Activated naive CD8-positive, alpha-beta T cell treated with anti-CD3 and anti-CD28 coated beads for 36 hours (primary cell): ENCODE measurements at regions not wholly inside any gene's neighbourhood (a gene's known extent, or its start where the extent isn't known, plus 50 kb on each side); places are given as distances from the start of the nearest gene placed in this dataset.

ENCODE experiments used
- DNase-seq: peaks from one replicate; pipeline ENCODE4 v3.0.0; 2021
- H3K27ac Mint-ChIP-seq: one replicate; pipeline ENCODE4 v1.8.0; 2022; ENCODE audit warnings: mild to moderate bottlenecking, moderate library complexity, mixed read lengths
- H3K27me3 Mint-ChIP-seq: one replicate; pipeline ENCODE4 v1.8.0; 2022; ENCODE audit warnings: mild to moderate bottlenecking, mixed read lengths
- H3K36me3 Mint-ChIP-seq: one replicate; pipeline ENCODE4 v1.8.0; 2021; ENCODE audit warnings: mild to moderate bottlenecking, mixed read lengths
- H3K4me1 Mint-ChIP-seq: one replicate; pipeline ENCODE4 v1.8.0; 2021; ENCODE audit warnings: mixed read lengths
- H3K4me3 Mint-ChIP-seq: one replicate; pipeline ENCODE4 v1.8.0; 2022; ENCODE audit warnings: mild to moderate bottlenecking, moderate library complexity, mixed read lengths
- H3K9me3 Mint-ChIP-seq: one replicate; pipeline ENCODE4 v1.8.0; 2022; ENCODE audit warnings: mixed read lengths

DNA sequence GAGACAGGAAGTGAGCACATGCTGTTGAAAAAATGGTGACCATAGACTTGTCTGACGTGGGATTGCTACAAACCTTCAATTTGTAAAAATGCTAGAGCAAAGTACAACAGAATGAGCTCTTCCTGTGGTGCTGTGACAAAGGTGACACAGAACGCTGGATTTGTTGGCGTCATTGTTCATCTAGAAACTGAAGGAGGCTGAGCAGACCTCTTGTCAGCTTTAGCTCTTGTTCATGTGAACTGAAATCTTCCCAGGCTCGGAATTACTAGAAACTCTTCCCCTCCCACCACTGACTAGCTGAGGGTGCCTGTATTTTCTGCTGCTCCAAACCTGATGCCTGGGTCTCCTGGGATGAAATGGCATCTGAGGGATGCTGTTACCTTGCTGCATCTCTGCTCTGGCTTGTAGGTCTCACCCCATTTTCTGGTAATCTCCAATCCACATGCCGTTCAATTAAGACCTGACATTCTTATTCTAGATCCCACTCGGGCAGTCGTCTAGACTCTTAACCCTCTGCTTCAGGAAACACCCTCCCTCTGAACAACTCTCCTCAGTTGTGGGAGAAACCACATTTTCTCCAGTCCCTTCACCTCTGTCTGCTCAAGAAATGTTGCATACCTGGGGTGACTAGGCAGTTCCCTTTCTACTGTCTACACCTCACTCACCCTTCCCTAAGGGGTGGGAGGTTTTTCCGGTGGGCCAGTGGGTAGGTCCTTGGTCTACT, 349.3 kb downstream of the CXCL12 start:
- Mint-ChIP-seq H3K27ac (no peak overlapping the region), H3K9me3 (no peaks in the 10 kb centered on the region), H3K27me3 (peaks cover 3% of the 10 kb centered on the region), H3K4me1 (no peaks in the 10 kb centered on the region), H3K4me3 (no peak overlapping the region), H3K36me3 (no peaks in the 10 kb centered on the region)
- no peak for DNase-seq

DNA sequence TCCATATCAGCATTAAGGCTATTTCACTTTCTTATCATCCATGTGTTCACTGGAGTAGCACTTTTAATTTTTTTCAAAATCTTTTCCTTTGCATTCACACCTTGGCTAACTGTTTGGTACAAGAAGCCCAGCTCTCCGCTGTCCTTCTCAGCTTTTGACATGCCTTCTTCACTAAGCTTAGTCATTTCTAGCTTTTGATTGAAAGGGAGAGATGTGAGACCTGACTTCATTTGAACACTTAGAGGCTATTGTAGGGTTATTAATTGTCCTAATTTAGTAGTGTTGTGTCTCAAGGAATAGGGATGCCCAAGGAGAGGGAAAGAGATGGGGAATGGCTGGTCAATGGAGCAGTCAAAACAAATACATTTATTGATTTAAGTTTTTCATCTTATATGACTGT, 350.0 kb downstream of the CXCL12 start:
- peaks cover 3% of the 10 kb centered on the region for H3K27me3 Mint-ChIP-seq
- no peaks in the 10 kb centered on the region for H3K36me3 Mint-ChIP-seq
- no peaks in the 10 kb centered on the region for H3K9me3 Mint-ChIP-seq
- no peak overlapping the region for H3K27ac Mint-ChIP-seq
- DNase-seq = no peak
- H3K4me3 Mint-ChIP-seq = no peak overlapping the region
- no peaks in the 10 kb centered on the region for H3K4me1 Mint-ChIP-seq

DNA sequence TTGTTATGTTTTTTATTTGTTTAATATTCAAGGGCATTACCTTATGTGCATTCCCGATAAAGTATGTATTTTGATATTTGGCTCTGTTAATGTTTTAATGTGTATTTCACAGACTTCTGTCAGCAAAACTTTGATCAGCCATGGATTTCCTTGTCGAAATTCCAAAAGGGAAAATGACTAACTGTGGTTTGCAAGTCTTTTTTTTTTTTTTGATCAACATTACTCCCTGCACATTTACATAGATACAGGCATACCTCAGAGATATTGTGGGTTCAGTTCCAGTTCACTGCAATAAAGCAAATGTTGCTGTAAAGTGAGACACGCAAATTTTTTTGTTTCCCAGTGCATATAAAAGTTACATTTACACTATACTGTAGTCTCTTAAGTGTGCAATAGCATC, 351.9 kb downstream of the CXCL12 start:
- Mint-ChIP-seq H3K27me3 (peaks cover 3% of the 10 kb centered on the region), H3K4me1 (no peaks in the 10 kb centered on the region), H3K27ac (no peak overlapping the region), H3K9me3 (no peaks in the 10 kb centered on the region), H3K36me3 (no peaks in the 10 kb centered on the region), H3K4me3 (no peak overlapping the region)
- no peak for DNase-seq

DNA sequence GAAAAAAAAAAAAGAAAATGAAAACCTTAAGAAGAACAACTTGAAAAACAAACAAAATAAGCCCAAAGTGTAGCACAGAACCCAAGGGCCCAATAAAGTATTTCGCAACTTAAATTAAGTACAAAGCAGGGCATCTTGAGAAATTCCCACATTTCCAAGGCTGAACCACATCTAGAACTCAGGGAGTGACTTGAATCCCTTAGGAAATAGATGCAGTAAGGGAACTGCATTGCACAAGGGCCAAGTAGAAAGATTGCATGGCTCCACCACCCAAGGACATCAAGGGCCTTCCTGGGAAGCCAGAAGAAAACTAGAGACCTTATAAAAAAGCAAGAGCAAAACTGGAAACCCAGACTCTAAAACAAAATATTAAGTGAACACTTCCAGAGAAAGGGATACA, 352.7 kb downstream of the CXCL12 start:
- H3K9me3 Mint-ChIP-seq = no peaks in the 10 kb centered on the region
- H3K36me3 Mint-ChIP-seq = no peaks in the 10 kb centered on the region
- H3K27ac Mint-ChIP-seq = no peak overlapping the region
- no peak overlapping the region for H3K4me3 Mint-ChIP-seq
- no peaks in the 10 kb centered on the region for H3K4me1 Mint-ChIP-seq
- no peak for DNase-seq
- peaks cover 3% of the 10 kb centered on the region for H3K27me3 Mint-ChIP-seq

DNA sequence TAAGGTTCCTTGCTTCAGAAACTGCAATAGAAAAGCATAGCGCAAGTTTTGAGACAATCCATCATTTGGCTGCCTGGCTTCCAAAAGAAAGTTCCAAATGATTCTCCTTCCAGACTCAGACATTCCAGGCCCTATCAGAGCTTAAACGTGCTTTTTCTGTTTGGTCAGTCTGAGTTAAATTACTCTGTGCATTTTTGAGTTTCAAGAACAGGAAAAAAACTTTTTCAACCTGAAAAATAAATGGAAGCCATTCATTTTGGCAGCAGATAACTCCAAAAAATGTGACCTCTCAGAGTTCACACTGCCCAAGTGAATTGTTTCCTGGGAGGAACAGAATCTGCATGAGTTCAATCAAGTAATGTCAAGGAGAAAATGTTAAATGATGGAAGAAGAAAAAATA, 354.2 kb downstream of the CXCL12 start:
- Mint-ChIP-seq H3K9me3 (no peaks in the 10 kb centered on the region), H3K4me1 (no peaks in the 10 kb centered on the region), H3K36me3 (no peaks in the 10 kb centered on the region), H3K27ac (no peak overlapping the region), H3K27me3 (peaks cover 7% of the 10 kb centered on the region), H3K4me3 (no peak overlapping the region)
- no peak for DNase-seq

DNA sequence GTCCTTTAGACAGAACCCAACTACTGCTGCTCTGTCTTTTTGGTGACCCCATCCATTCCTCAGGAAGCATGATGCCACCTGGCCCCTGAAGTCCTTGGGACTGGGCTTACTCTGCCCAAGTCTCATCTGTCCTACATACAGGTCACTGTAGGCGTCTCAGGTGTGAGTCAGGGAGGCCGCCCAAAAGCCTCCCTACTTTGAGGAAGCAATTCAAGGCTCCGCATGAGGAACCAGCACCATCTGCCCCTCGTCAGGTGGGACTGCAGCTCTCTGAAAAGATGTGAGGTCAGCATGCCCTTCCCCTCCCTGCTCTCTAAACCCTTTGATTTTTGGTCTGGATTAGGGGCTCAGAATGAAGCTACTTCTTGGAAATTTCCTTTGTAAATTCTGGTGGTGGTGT, 354.8 kb downstream of the CXCL12 start:
- no peak overlapping the region for H3K27ac Mint-ChIP-seq
- H3K27me3 Mint-ChIP-seq = peaks cover 7% of the 10 kb centered on the region
- no peaks in the 10 kb centered on the region for H3K9me3 Mint-ChIP-seq
- no peaks in the 10 kb centered on the region for H3K36me3 Mint-ChIP-seq
- H3K4me3 Mint-ChIP-seq = no peak overlapping the region
- peak; percentile 23 for DNase-seq
- no peaks in the 10 kb centered on the region for H3K4me1 Mint-ChIP-seq

DNA sequence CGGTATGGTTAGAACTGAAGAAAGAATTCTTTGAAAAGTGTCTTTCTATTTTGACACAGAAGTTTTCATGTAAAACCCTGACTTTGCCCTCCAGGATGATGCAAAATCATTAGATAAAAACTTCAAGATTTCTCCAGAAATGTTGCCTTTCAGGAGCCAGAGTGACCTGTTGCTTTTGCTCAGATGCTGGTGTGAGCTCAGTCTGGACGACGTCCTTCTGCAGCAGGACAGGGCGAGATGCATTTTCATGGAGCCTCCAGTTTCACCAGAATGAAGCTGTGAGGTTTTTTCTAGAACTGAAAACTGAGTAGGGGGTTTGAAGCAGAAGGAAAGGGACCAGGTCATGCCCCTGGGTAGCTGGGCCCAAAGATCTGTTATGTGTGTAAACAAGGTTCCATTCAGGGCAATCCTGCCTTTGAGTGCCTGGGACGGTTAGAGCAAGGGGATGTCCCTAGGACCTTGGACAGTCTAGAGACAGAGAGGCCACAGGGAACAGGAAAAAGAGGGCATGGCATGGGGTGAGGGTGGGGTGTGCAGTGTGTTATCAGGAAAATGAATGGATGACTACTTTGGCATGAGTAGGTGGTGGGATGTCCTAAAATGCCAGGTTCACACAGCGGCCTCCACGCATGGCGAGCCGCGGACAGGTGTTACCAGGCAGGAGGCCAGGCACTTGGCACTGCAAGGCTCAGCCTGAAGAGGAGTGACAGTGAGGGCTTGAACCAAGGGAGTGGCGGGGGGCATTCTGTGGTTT, 356.3 kb downstream of the CXCL12 start:
- Mint-ChIP-seq H3K9me3 (no peaks in the 10 kb centered on the region), H3K4me1 (no peaks in the 10 kb centered on the region), H3K27me3 (peaks cover 13% of the 10 kb centered on the region), H3K27ac (no peak overlapping the region), H3K36me3 (no peaks in the 10 kb centered on the region), H3K4me3 (no peak overlapping the region)
- DNase-seq = no peak

DNA sequence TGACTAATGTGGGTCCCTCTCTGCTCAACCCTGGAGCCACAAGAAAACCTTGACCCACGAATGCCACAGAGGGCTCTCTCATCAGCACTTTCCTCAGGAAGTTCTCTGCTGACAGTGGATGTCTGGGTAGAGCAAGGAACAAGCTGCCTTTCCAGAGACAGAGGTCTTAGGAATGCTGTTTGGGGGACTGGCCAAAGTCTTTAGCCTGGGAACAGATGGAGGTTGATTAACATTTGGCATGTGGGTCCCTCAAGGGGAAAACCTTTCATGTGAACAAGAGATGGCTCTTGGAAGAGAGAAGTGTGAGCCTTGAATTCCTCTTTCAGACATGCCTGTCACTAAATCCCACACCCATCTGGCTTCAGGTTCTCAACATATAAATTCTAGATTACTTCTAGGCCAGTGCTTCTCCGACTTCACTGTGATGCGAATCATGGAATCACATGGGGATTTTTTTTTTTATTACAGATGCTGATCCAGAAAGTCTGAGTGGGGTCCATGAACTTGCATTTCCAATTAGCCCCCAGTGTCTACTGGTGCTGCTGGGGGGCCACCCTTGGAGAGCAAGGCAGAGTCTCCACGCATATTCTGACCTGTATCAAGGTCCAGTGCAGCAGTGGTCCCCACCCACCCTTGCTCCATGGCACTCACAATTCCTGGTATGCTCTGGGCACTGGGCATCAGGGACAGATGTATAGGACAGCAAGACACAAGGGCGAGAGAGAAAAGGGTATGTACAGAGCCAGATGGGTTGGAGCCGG, 360.4 kb downstream of the CXCL12 start:
- Mint-ChIP-seq H3K36me3 (no peaks in the 10 kb centered on the region), H3K4me1 (no peaks in the 10 kb centered on the region), H3K27me3 (peaks cover 14% of the 10 kb centered on the region), H3K27ac (no peak overlapping the region), H3K9me3 (no peaks in the 10 kb centered on the region), H3K4me3 (no peak overlapping the region)
- DNase-seq = no peak

DNA sequence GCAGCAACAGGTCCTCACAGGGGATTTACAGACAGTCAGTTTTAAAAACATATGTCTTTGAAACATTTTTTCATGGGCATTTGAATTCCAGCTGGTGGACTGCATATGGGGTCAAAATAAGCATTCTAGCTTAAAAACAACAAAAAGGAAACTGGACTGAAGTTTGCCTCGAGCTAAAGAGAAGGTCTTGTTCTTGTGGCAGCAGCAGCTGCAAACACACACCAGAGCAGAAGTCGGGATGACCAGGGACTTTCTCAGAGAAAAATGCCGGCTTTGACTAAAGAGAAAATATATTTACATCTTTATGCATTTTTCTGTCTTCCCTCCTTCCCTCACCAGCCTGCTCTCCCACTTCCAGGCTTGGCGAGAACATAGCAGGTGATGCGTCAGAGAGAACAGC, 361.4 kb downstream of the CXCL12 start:
- H3K9me3 Mint-ChIP-seq = no peaks in the 10 kb centered on the region
- no peaks in the 10 kb centered on the region for H3K4me1 Mint-ChIP-seq
- no peaks in the 10 kb centered on the region for H3K36me3 Mint-ChIP-seq
- DNase-seq = no peak
- no peak overlapping the region for H3K4me3 Mint-ChIP-seq
- H3K27ac Mint-ChIP-seq = no peak overlapping the region
- H3K27me3 Mint-ChIP-seq = peaks cover 14% of the 10 kb centered on the region

DNA sequence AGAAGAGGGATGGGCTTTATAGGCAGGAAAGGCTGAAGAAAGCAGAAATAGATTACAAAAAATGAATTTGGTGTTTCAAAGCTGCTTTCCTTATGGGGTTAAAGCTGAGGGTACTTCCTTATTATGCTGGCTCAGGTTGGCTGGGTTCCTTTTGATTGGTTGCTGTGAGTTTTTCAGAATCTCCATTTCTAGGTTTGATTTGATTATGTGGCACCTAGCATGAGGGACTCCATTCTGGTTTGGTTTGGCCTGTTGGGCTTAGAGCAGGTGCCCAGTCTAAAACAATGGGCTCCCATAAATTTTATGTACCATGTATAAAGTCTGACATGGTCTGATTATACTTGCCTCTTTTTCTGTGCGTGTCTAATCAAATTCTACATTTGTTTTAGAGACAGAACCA, 362.7 kb downstream of the CXCL12 start:
- no peaks in the 10 kb centered on the region for H3K4me1 Mint-ChIP-seq
- no peak for DNase-seq
- no peaks in the 10 kb centered on the region for H3K36me3 Mint-ChIP-seq
- H3K27me3 Mint-ChIP-seq = peaks cover 17% of the 10 kb centered on the region
- H3K9me3 Mint-ChIP-seq = no peaks in the 10 kb centered on the region
- no peak overlapping the region for H3K27ac Mint-ChIP-seq
- no peak overlapping the region for H3K4me3 Mint-ChIP-seq

DNA sequence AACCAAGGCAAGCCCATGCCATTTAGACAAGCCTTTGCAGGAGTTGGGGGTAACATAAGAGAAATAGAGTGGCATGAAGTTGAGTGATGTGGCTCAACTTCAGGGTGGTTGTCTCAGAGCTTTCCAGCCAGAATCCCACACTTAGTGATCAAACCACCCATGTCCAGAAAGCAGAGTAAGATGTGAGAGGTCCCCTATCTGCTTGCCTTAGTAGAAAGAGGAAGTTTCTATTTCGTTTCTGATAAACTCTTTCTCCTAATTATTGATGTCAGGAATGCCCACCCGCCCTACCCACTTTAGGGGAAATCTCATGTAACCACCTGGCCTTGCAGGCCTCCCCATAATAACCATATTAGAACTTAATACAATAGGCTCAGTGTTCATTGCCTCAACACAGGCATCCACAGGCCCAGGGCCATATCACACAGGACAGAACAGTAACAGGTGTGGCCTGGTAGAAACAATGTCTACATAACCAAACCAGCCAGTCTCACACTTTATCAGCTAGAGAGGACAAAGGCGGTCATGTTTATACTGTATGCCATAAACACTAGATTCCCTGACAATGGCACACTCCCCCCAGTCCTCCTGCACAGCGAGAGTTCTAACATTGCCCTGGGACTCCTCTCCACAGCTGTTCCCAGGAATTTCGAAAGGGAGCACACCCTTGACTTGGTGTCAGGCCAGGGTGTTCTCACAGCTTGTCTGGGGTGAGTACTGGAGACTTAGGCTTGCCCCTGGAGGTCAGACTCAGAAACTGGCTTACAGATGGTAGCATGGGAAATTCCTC, 364.4 kb downstream of the CXCL12 start:
- no peak overlapping the region for H3K4me3 Mint-ChIP-seq
- H3K36me3 Mint-ChIP-seq = no peaks in the 10 kb centered on the region
- DNase-seq = no peak
- H3K27ac Mint-ChIP-seq = no peak overlapping the region
- no peaks in the 10 kb centered on the region for H3K4me1 Mint-ChIP-seq
- H3K27me3 Mint-ChIP-seq = peaks cover 13% of the 10 kb centered on the region
- no peaks in the 10 kb centered on the region for H3K9me3 Mint-ChIP-seq

DNA sequence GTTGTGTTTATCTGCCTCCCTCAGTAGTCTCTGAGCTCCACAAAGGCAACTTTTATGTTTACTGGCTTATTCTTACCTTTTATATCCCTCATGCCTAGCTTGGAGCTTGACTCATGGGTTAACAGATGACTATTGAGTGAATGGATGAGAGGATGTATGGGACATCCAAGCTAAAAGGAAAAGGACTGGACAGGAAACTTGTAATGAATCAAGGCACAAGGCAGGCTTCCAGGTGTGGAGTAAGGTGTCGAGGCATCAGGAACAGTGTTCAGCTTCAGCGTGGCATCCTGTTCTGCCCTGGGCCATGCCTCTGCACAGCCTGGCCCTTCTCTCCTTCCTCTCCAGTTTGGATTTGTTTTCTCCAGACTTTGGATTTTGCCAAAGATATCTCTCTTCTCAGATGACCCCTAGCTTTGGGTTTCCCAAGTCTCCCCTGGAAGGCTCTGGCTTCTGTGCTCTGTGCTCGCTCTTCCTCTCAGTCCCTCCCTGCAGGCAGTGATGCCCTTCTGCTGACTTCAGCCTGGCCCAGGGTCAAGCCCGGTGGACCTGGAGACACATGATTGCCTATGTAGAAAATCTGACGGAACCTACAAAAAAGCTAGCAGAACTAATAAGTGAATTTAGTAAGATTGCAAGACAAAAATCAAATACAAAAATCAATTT, 367.3 kb downstream of the CXCL12 start:
- Mint-ChIP-seq H3K36me3 (no peaks in the 10 kb centered on the region), H3K9me3 (no peaks in the 10 kb centered on the region), H3K27ac (no peak overlapping the region), H3K4me1 (no peaks in the 10 kb centered on the region), H3K4me3 (no peak overlapping the region), H3K27me3 (peaks cover 7% of the 10 kb centered on the region)
- no peak for DNase-seq

DNA sequence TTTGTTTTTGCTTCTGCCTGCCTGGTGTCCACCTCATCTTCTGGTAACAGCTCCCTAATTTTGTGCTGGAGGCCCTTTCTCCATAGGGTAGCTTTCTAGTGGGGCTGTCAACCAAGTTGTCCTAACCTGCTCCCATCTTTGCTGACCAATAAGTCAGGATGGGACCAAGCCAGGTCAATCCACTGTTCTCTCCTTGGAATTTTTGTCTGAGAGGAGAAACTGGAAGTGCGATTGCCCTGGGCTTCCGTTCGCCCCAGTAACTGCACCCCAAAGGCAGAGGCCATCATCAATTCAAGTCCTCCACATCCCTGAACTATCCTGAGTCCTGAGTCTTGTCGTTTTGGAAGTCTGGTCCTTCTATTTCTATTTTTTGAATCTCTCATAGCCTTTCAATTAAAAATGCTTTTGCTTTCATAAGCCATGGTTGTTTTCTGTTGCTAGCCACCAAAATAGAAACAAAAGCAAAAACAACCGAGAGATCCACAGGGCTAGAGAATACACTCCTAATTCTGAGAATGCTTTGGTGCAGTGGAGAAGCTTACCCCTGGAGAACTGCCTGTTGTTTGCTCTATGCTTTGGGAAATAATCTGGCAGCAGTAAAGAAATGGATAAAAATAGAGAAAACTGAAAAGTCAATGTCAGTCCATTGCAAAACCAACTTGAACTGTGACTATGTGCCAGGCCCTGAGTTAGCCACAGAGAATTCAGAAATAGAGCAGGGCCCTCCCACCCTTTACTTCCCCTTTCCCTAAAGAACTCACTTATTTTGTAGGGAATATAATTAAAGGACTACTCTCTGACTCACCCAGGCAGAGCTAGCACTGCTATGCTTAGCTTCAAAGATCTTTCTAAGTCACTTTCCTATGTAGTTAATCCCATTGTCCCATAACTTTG, 368.1 kb downstream of the CXCL12 start:
- DNase-seq = no peak
- Mint-ChIP-seq H3K4me1 (no peaks in the 10 kb centered on the region), H3K36me3 (no peaks in the 10 kb centered on the region), H3K4me3 (no peak overlapping the region), H3K9me3 (no peaks in the 10 kb centered on the region), H3K27ac (no peak overlapping the region), H3K27me3 (peaks cover 11% of the 10 kb centered on the region)
